ENCODE measurements at regions not wholly inside any gene's neighbourhood (a gene's known extent, or its start where the extent isn't known, plus 50 kb on each side); places are given as distances from the start of the nearest gene placed in this dataset.

DNA sequence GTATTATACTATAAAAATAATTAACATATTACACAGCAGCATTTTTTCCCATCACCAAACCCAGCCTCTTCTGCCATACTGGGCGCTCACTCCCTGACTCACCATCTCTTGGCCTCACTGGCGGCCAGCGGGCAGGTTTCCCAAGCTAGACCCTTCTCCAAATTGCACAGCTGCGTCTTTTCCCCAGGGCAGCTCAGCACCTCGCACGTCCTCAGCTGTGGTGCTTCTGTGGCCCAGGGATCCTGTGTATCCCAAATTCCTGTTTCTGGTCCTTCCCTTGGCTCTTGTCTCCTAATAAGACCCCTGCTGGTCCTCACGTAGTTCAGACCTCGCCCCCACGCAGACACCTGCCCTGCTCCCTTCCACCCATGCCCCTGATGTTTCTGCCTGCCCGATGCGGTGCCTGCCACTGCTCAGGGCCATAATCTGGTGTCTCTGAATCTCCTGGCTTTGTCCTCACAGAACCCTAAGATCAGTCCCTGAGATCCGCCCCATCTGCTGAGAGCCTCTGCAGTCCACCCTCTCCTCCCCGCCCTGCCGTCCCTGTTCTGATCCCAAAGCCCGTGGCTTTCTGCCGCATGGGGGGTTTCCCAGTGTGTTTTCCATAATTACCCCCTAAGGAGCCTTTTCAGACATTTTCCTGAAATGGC is 290.1 kb downstream of the TCERG1L start:
- TF ChIP-seq GATA3 (IDR thresholded peaks at IDR 0.05; ENCODE audit: low read depth, low read length) (no peak), GATA2 (IDR thresholded peaks at IDR 0.05; ENCODE audit: low read depth, low read length) (no peak)

All from SH-SY5Y (cell line).